HG03558 (cell line): ENCODE measurements at regions not wholly inside any gene's neighbourhood (a gene's known extent, or its start where the extent isn't known, plus 50 kb on each side); places are given as distances from the start of the nearest gene placed in this dataset.

ENCODE experiments used
- ATAC-seq: cut with Tn5 transposase; IDR thresholded peaks from one replicate; pipeline ENCODE4 v1.9.1; 2021; ENCODE audit warnings: moderate number of reproducible peaks; ENCODE audit not compliant: unreplicated experiment; ENCODE audit errors: extremely low read depth

- no peak for ATAC-seq
Measured at GRCh38 chr14:101399737-101400517, 161.4 kb upstream of the DIO3 start.

- no peak for ATAC-seq
Measured at GRCh38 chr14:101400830-101401229, 160.5 kb upstream of the DIO3 start.

GRCh38 chr14:101402936-101403660 is 158.2 kb upstream of the DIO3 start:
- ATAC-seq = no peak

- ATAC-seq = no peak
Measured at GRCh38 chr14:101404426-101405170, 156.7 kb upstream of the DIO3 start.

GRCh38 chr14:101405171-101405883 is 156.0 kb upstream of the DIO3 start:
- ATAC-seq = no peak

GRCh38 chr14:101406921-101407320 is 154.4 kb upstream of the DIO3 start:
- no peak for ATAC-seq

GRCh38 chr14:101407328-101407727 is 154.0 kb upstream of the DIO3 start:
- ATAC-seq = no peak

- no peak for ATAC-seq
Measured at GRCh38 chr14:101408077-101408831, 153.0 kb upstream of the DIO3 start.

- ATAC-seq = no peak
Measured at GRCh38 chr14:101409006-101409543, 152.2 kb upstream of the DIO3 start.

- no peak for ATAC-seq
Measured at GRCh38 chr14:101410126-101410525, 151.2 kb upstream of the DIO3 start.

- no peak for ATAC-seq
Measured at GRCh38 chr14:101411151-101411550, 150.1 kb upstream of the DIO3 start.

GRCh38 chr14:101411779-101412178 is 149.5 kb upstream of the DIO3 start:
- ATAC-seq = no peak

- ATAC-seq = no peak
Measured at GRCh38 chr14:101412739-101413138, 148.6 kb upstream of the DIO3 start.

GRCh38 chr14:101417434-101417833 is 143.9 kb upstream of the DIO3 start:
- no peak for ATAC-seq

- ATAC-seq = no peak
Measured at GRCh38 chr14:101418601-101419000, 142.7 kb upstream of the DIO3 start.

GRCh38 chr14:101426466-101426865 is 134.8 kb upstream of the DIO3 start:
- no peak for ATAC-seq

- no peak for ATAC-seq
Measured at GRCh38 chr14:101428409-101428808, 132.9 kb upstream of the DIO3 start.

- no peak for ATAC-seq
Measured at GRCh38 chr14:101435546-101435945, 125.7 kb upstream of the DIO3 start.

- ATAC-seq = no peak
Measured at GRCh38 chr14:101439023-101439422, 122.3 kb upstream of the DIO3 start.
